Hepatocyte (in vitro differentiated cells): ENCODE measurements at regions not wholly inside any gene's neighbourhood (a gene's known extent, or its start where the extent isn't known, plus 50 kb on each side); places are given as distances from the start of the nearest gene placed in this dataset.
A peak's percentile ranks its signal among the peaks of the same experiment; 100 is the strongest.

Experiments
- DNase-seq: peaks from one replicate; pipeline ENCODE4 v3.0.0-alpha.2; 2016; ENCODE audit warnings: low spot score
- H2AFZ ChIP-seq: fragments of 200-600 bp; sonication (generic); 2 replicates; pipeline ENCODE4 v1.6.0; 2016; ENCODE audit warnings: antibody characterized with exemption, mild to moderate bottlenecking
- H3K27ac ChIP-seq: fragments of 200-600 bp; sonication (generic); 2 replicates; pipeline ENCODE4 v1.5.1; 2016; ENCODE audit warnings: mild to moderate bottlenecking
- H3K27me3 ChIP-seq: fragments of 200-600 bp; sonication (generic); 2 replicates; pipeline ENCODE4 v1.6.1; 2016
- H3K36me3 ChIP-seq: fragments of 200-600 bp; sonication (generic); replicated peaks from 2 replicates; pipeline ENCODE4 v1.5.1; 2016; ENCODE audit warnings: low read depth; ENCODE audit not compliant: insufficient read depth
- H3K4me1 ChIP-seq: fragments of 200-600 bp; sonication (generic); 2 replicates; pipeline ENCODE4 v1.5.1; 2016; ENCODE audit warnings: mild to moderate bottlenecking, moderate library complexity; ENCODE audit not compliant: insufficient read depth
- H3K4me2 ChIP-seq: fragments of 200-600 bp; sonication (generic); 2 replicates; pipeline ENCODE4 v1.6.0; 2016
- H3K4me3 ChIP-seq: fragments of 200-600 bp; sonication (generic); 2 replicates; pipeline ENCODE4 v1.5.1; 2016; ENCODE audit warnings: mild to moderate bottlenecking
- H3K79me2 ChIP-seq: fragments of 200-600 bp; sonication (generic); 2 replicates; pipeline ENCODE4 v1.6.0; 2017; ENCODE audit warnings: mild to moderate bottlenecking
- H3K9me2 ChIP-seq: fragments of 200-600 bp; sonication (generic); replicated peaks from 2 replicates; pipeline ENCODE4 v1.6.0; 2017; ENCODE audit warnings: mild to moderate bottlenecking; ENCODE audit not compliant: insufficient read depth
- H3K9me3 ChIP-seq: fragments of 200-600 bp; sonication (generic); 2 replicates; pipeline ENCODE4 v1.5.1; 2016; ENCODE audit warnings: low read depth, mild to moderate bottlenecking
- H4K20me1 ChIP-seq: fragments of 200-600 bp; sonication (generic); 2 replicates; pipeline ENCODE4 v1.6.0; 2016; ENCODE audit warnings: mild to moderate bottlenecking; ENCODE audit not compliant: insufficient read depth, poor library complexity, severe bottlenecking
- EZH2 ChIP-seq: fragments of 200-600 bp; sonication (generic); IDR thresholded peaks from 2 replicates; pipeline ENCODE4 v1.6.1; 2016; ENCODE audit warnings: antibody characterized with exemption, mild to moderate bottlenecking, borderline replicate concordance
- EZH2phosphoT487 ChIP-seq: fragments of 200-600 bp; sonication (generic); IDR thresholded peaks from one replicate; pipeline ENCODE4 v1.6.1; 2018; ENCODE audit warnings: antibody characterized with exemption, mild to moderate bottlenecking, low read depth, moderate library complexity; ENCODE audit not compliant: unreplicated experiment, severe bottlenecking
- WGBS: methylation state at CpG from one replicate; pipeline ENCODE4 v1.1.6; 2016; ENCODE audit warnings: low lambda C conversion rate; ENCODE audit errors: missing lambda C conversion rate; 5-methylcytosine and 5-hydroxymethylcytosine counted together
- TF ChIP-seq, protein P1 (sequence below): fragments of 200-600 bp; sonication (generic); IDR thresholded peaks from 2 replicates; pipeline ENCODE4 v1.5.1; 2016; ENCODE audit warnings: antibody characterized with exemption, mild to moderate bottlenecking; ENCODE audit not compliant: poor library complexity

DNA sequence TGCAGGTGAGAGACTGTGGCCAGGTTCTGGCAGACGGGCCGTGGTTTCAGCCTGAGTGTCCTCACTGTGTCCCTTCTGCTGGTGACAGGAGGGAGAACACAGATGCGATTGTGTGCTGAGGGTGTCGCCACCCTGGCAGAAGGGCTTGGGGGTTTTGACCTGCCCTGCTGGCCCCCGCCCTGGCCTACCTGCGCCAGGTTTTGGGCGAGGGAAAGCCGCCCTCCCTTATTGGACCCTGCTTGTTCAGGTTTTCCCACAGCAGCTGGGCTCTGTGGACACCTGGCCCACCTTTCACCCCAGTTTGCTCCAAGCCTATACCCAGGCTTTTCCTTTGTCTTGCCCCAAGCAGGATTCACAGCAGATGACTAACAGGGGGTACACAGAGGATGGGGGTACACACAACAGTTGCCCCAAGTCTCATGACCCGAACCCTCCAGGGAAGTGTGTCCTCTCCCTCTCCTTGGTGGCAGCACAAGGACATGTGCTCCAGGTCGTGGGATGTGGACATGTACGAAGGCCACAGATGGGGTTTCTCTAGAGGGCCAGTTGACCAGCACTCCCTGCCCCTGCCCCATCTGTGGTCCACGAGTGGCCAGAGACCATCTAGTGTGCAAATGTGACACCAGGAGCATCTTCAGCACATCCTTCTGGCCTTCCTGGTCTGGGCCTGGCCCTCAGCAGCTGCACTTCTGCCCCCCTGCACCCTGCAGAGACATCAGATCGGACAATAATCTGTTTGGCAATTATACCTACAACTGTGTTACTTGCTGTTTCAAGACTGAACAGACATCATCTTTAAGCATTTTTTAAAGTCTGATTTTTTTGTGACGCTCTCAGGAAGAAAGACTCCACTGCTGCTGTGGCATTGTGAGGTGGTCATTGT is 265.8 kb upstream of the IRX4 start:
- peaks cover 4% of the 10 kb centered on the region for H3K4me1 ChIP-seq
- 90% methylated on average over 14 of the region's 14 CpGs for WGBS

DNA sequence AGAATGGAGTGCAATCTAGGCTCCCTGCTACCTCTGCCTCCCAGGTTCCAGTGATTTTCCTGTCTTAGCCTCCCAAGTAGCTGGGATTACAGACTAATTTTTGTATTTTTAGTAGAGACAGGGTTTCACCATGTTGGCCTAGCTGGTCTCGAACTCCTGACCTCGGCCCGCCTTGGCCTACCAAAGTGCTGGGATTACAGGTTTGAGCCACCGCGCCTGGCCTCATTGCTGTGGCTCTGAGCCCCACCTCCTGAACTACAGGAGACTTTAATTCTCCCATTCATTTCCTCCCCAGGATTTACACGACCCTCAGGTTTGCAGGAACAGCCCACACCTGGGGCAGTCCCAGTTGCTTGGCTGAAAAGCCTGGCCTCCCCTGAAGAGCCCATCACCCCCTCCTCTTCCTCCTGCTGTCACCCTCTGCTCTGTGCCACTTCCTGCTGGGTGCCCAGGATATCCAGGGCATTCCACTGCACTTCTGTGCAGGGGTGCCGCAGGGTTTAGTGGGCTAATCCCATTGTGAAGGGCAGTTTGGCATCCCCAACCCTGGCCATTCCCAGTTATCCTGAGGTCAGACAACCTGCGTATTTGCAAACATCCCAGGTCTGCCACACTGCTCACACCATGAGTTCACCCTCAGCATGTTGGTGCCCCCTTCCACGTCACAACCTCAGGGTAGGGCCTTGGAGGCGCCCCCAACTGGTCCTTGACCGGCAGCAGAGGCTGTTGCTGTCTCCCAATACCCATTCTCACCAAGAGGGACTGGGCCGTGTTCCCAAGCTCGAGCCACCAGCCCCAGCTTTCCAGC is 265.0 kb upstream of the IRX4 start:
- no peaks in the 10 kb centered on the region for H3K36me3 ChIP-seq
- 88% methylated on average over 13 of the region's 13 CpGs for WGBS
- H3K79me2 ChIP-seq, result no peaks in the 10 kb centered on the region

More for the DNA sequence above, 265.8 kb upstream of the IRX4 start:
- DNase-seq, result no peak
- TF ChIP-seq EZH2 (no peak), EZH2phosphoT487 (no peak)
- TF ChIP-seq, protein P1, sequence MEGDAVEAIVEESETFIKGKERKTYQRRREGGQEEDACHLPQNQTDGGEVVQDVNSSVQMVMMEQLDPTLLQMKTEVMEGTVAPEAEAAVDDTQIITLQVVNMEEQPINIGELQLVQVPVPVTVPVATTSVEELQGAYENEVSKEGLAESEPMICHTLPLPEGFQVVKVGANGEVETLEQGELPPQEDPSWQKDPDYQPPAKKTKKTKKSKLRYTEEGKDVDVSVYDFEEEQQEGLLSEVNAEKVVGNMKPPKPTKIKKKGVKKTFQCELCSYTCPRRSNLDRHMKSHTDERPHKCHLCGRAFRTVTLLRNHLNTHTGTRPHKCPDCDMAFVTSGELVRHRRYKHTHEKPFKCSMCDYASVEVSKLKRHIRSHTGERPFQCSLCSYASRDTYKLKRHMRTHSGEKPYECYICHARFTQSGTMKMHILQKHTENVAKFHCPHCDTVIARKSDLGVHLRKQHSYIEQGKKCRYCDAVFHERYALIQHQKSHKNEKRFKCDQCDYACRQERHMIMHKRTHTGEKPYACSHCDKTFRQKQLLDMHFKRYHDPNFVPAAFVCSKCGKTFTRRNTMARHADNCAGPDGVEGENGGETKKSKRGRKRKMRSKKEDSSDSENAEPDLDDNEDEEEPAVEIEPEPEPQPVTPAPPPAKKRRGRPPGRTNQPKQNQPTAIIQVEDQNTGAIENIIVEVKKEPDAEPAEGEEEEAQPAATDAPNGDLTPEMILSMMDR, result no peak
- Histone ChIP-seq H3K4me2 (peak overlapping the region; percentile 59), H3K36me3 (no peaks in the 10 kb centered on the region), H3K27ac (no peak overlapping the region), H3K79me2 (no peaks in the 10 kb centered on the region), H3K9me3 (no peaks in the 10 kb centered on the region), H3K27me3 (no peaks in the 10 kb centered on the region), H4K20me1 (no peaks in the 10 kb centered on the region), H3K9me2 (no peaks in the 10 kb centered on the region), H3K4me3 (no peak overlapping the region), H2AFZ (no peak overlapping the region)

DNA sequence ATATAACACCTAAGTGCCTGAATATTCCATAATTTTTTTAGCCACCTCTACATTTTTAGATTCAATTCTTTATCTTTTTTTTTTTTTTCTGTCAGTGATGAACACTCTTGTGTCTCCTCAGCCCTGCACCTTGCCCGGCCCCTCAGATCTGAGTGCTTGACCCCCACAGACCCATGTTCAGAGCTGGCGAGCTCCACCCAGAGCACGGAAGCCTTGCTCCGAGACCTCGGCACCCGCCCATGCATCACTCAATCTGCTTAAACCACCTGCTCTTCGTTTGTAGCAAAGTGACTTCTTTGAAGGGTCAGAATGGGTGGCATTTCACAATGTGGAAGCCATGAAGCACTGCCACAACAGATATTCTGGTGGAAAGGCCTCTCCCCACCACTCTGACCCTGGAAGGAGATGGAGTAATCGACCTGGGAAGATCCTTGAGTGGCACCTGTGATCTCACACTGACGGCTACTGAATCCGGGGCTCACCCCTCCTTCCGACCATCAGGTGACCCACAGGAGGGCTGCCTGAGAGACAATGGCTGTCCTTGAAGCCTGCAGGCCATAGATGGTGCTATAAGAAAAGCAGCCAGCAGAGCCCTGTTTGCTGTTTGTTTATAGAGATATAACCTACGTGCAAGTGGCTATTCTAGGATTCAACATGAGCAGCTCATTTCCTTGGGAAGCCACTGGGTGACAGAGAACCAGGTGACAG is 261.1 kb upstream of the IRX4 start:
- H3K4me2 ChIP-seq, result no peak overlapping the region
- H4K20me1 ChIP-seq, result no peaks in the 10 kb centered on the region
- H3K36me3 ChIP-seq, result no peaks in the 10 kb centered on the region
- no peaks in the 10 kb centered on the region for H3K9me3 ChIP-seq
- H3K9me2 ChIP-seq, result no peaks in the 10 kb centered on the region
- no peaks in the 10 kb centered on the region for H3K79me2 ChIP-seq
- no peak overlapping the region for H3K27ac ChIP-seq
- H3K4me1 ChIP-seq, result no peaks in the 10 kb centered on the region
- no peak for DNase-seq
- H3K4me3 ChIP-seq, result no peak overlapping the region
- no peak overlapping the region for H2AFZ ChIP-seq
- 89% methylated on average over 12 of the region's 12 CpGs for WGBS
- TF ChIP-seq, protein P1, result no peak
- no peak for TF ChIP-seq EZH2phosphoT487
- no peak for TF ChIP-seq EZH2
- H3K27me3 ChIP-seq, result no peaks in the 10 kb centered on the region

More for the DNA sequence above, 265.0 kb upstream of the IRX4 start:
- H4K20me1 ChIP-seq, result no peaks in the 10 kb centered on the region
- H3K4me1 ChIP-seq, result peaks cover 4% of the 10 kb centered on the region
- no peaks in the 10 kb centered on the region for H3K9me3 ChIP-seq
- no peak overlapping the region for H2AFZ ChIP-seq
- TF ChIP-seq EZH2 (no peak), EZH2phosphoT487 (no peak)
- TF ChIP-seq, protein P1, result no peak
- H3K27me3 ChIP-seq, result no peaks in the 10 kb centered on the region
- no peaks in the 10 kb centered on the region for H3K9me2 ChIP-seq
- H3K4me3 ChIP-seq, result no peak overlapping the region
- H3K4me2 ChIP-seq, result no peak overlapping the region
- H3K27ac ChIP-seq, result no peak overlapping the region
- no peak for DNase-seq
